Ovary (tissue), 7 donors: ENCODE measurements at regions not wholly inside any gene's neighbourhood (a gene's known extent, or its start where the extent isn't known, plus 50 kb on each side); places are given as distances from the start of the nearest gene placed in this dataset.

Experiments
- DNase-seq, 5 donors: peaks; one replicate each; pipeline ENCODE4 v3.0.0-alpha.2; 2019 to 2020
- H3K27ac ChIP-seq, 2 donors: fragments of 200-600 bp; one replicate each; pipeline versions ENCODE4 v1.5.1 to v1.8.0; 2019 to 2022
- H3K27me3 ChIP-seq: fragments of 200-600 bp; one replicate; pipeline ENCODE4 v1.8.0; 2022
- H3K36me3 ChIP-seq: fragments of 200-600 bp; sonication (generic); one replicate; pipeline ENCODE4 v1.5.1; 2019
- H3K4me1 ChIP-seq: one replicate; pipeline ENCODE4 v1.8.1; 2013; ENCODE audit warnings: mild to moderate bottlenecking, moderate library complexity; ENCODE audit not compliant: insufficient read depth
- H3K4me3 ChIP-seq: fragments of 200-600 bp; sonication (generic); one replicate; pipeline ENCODE4 v1.5.1; 2017
- H3K9me3 ChIP-seq, 2 donors: fragments of 200-600 bp in 1 of 2; sonication (generic) in 1 of 2; one replicate each; pipeline versions ENCODE4 v1.5.1 to v1.8.1; 2013 to 2019; ENCODE audit warnings: mild to moderate bottlenecking in 1 of 2, moderate library complexity in 1 of 2
- CTCF ChIP-seq, 3 donors: fragments of 450-650 bp in 2 of 3; fragments of 200-600 bp in 1 of 3; IDR thresholded peaks; one replicate each; pipeline versions ENCODE4 v1.5.1 to v1.8.0; 2016 to 2022; ENCODE audit warnings: antibody characterized with exemption in 3 of 3, mild to moderate bottlenecking in 1 of 3
- EP300 ChIP-seq: sonication (generic); formaldehyde crosslinking; IDR thresholded peaks from one replicate; pipeline ENCODE4 v1.6.1; 2017; ENCODE audit warnings: antibody characterized with exemption
- POLR2A ChIP-seq: fragments of 450-650 bp; IDR thresholded peaks from one replicate; pipeline ENCODE4 v1.6.1; 2017; ENCODE audit warnings: antibody characterized with exemption, mild to moderate bottlenecking, moderate library complexity
- whole genome bisulfite sequencing, 3 donors: extraction: QIAGEN DNeasy Blood & Tissue Kit in 1 of 3; methylation state at CpG; one replicate each; pipeline versions ENCODE4 v1.1.5 to v1.1.7; 2013 to 2017; 5-methylcytosine and 5-hydroxymethylcytosine counted together
- intact Hi-C, 4 donors: fragments of 100-400 bp; cut with DNase I; formaldehyde crosslinking; loops; one replicate each; pipeline versions ENCODE4 v1.11.0 to v1.15.1; 2022 to 2023
- donor health status: DM: no; HTN: no; CAD: no; lungs with moderate emphysema.
- donor health status: DM: no; HTN: no; CAD: no.
- donor health status: Bipolar disorder and iron deficiency.
- donor health status: DM: no; HTN: no; CAD: no.
- donor health status: DM: yes; HTN: yes; CAD: no.

GRCh38 chr11:103649401-103649895, 387.0 kb upstream of the DDI1 start:
- Histone ChIP-seq H3K9me3 (no peaks in the 10 kb centered on the region), H3K4me3 (no peak overlapping the region), H3K36me3 (no peaks in the 10 kb centered on the region), H3K27ac (no peak overlapping the region), H3K27me3 (no peaks in the 10 kb centered on the region), H3K4me1 (no peaks in the 10 kb centered on the region)
- intact Hi-C loops: no loop called here
- TF ChIP-seq POLR2A: no peak
- TF ChIP-seq EP300: no peak
- no peak for TF ChIP-seq CTCF (IDR thresholded peaks at IDR 0.05)
- DNase-seq: no peak
- 96 to 98% (median 97%) methylated on average over 3 of the region's 3 CpGs for WGBS, 3 donors

- DNase-seq: no peak
- no peak for TF ChIP-seq CTCF (IDR thresholded peaks at IDR 0.05)
- no peak for TF ChIP-seq EP300
- no peak for TF ChIP-seq POLR2A
- Histone ChIP-seq H3K36me3 (no peaks in the 10 kb centered on the region), H3K4me1 (no peaks in the 10 kb centered on the region), H3K27me3 (no peaks in the 10 kb centered on the region), H3K27ac (no peak overlapping the region), H3K9me3 (no peaks in the 10 kb centered on the region), H3K4me3 (no peak overlapping the region)
- intact Hi-C loops: no loop called here
- 93 to 94% (median 94%) methylated on average over 1 of the region's 1 CpG for WGBS, 3 donors
Measured at GRCh38 chr11:103650330-103650729, 386.1 kb upstream of the DDI1 start.

- no peaks in the 10 kb centered on the region for H3K9me3 ChIP-seq
- intact Hi-C loops: no loop called here
- H3K4me3 ChIP-seq: no peak overlapping the region
- 91 to 94% (median 93%) methylated on average over 5 of the region's 5 CpGs for WGBS, 3 donors
- H3K36me3 ChIP-seq: no peaks in the 10 kb centered on the region
- no peaks in the 10 kb centered on the region for H3K4me1 ChIP-seq
- DNase-seq: no peak
- no peaks in the 10 kb centered on the region for H3K27me3 ChIP-seq
- H3K27ac ChIP-seq: no peak overlapping the region
- TF ChIP-seq EP300 (no peak), POLR2A (no peak), CTCF (IDR thresholded peaks at IDR 0.05) (no peak)
Measured at GRCh38 chr11:103651341-103651998, 385.0 kb upstream of the DDI1 start.

- Histone ChIP-seq H3K4me3 (no peak overlapping the region), H3K9me3 (no peaks in the 10 kb centered on the region), H3K27ac (no peak overlapping the region), H3K4me1 (no peaks in the 10 kb centered on the region), H3K27me3 (no peaks in the 10 kb centered on the region), H3K36me3 (no peaks in the 10 kb centered on the region)
- 61 to 76% (median 65%) methylated on average over 1 of the region's 1 CpG for WGBS, 3 donors
- no peak for DNase-seq
- intact Hi-C loops: no loop called here
- TF ChIP-seq CTCF (IDR thresholded peaks at IDR 0.05) (no peak), POLR2A (no peak)
Measured at GRCh38 chr11:103652013-103652412, 384.4 kb upstream of the DDI1 start.
